T-helper 2 cell (primary cell): ENCODE measurements at regions not wholly inside any gene's neighbourhood (a gene's known extent, or its start where the extent isn't known, plus 50 kb on each side); places are given as distances from the start of the nearest gene placed in this dataset.
A peak's percentile ranks its signal among the peaks of the same experiment; 100 is the strongest.

ENCODE experiments used
- DNase-seq, 5 experiments: peaks; one replicate each; pipeline versions ENCODE4 v3.0.0 to v3.0.0-alpha.2; 2012 to 2022

DNA sequence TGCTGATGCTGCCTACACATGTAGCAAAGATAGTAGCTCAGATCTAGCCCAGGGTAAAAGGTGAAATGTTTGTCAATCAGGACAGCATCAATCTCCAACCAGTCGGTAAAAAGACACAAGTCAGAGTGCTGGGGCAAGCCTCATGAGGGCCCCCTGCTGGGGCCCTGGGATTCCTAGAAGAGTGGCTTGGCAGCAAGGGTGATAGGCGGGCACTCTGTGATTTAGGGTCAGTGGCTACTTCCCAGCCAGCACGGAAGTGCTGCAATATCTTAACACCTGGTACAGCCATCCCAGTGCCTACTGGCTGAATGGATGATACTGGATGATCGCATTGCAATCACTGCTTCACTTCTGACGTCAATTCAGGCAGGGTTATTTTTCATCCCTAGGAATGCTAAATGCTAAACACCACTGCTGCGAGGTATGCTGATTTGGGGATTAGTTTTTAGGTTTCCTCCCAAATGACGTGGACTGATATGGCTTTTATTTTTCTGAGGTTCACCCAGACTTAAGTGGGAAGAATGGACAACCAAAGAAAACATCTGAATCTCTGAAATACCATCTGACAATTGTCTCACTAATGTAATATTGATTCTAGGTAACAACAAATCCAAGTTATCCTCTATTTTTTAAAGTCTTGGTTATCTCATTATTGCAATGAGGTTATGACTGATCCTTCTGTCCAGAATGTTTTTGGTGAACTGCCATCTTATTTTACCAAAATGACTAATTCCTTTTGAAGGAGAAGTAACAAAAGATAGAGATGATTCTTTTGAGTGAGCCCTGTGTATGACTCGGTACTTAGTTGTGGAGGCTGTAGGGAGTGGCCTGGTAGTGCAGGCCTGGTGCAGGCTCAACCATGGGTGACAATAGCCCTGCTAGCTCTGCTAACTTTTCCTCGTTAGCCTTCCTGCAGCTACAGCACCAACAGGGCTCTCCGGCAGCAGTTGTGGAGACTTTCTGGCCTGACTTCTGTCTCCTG lies 432.5 kb downstream of the FGF9 start:
- DNase-seq, result no peak

DNA sequence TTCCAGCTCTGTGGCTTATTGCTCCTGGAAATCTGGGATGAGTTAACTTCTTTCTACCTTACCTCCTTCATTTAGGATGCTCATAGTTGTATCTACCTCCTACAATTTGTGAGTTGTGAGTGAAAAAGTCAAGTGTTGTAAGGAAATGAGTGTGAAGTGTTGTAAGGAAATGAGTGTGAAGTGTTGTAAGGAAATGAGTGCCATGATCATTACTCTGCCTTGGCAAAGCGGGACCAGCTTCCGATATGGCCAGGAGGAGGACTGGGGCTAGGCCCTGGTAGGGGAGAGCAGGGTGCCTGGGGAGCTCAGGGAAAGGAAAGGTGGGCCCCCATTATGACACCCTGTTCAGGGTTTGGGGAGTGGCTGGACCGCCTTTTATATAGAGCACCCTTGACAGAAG lies 435.2 kb downstream of the FGF9 start:
- no peak for DNase-seq

DNA sequence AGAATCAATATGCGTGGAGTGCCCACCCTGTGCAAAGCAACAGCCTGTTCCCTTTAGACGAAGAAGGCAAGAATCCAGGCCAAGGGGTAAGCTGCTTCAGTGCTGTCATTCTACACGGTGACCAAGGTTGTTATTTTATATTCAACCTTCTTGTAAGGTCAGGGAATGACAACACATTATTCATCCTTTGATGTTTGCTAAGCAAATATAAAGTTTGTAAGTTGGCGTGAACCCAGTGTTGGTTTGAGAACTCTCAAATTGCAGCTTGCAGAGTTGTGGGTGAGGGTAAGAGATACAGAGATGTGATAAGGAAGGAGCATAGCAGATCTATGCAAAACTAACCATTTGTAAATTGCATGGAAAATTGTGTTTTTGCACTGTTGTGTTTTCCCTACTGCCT lies 436.7 kb downstream of the FGF9 start:
- DNase-seq, result peak in 1 of 5 experiments; percentile 84

DNA sequence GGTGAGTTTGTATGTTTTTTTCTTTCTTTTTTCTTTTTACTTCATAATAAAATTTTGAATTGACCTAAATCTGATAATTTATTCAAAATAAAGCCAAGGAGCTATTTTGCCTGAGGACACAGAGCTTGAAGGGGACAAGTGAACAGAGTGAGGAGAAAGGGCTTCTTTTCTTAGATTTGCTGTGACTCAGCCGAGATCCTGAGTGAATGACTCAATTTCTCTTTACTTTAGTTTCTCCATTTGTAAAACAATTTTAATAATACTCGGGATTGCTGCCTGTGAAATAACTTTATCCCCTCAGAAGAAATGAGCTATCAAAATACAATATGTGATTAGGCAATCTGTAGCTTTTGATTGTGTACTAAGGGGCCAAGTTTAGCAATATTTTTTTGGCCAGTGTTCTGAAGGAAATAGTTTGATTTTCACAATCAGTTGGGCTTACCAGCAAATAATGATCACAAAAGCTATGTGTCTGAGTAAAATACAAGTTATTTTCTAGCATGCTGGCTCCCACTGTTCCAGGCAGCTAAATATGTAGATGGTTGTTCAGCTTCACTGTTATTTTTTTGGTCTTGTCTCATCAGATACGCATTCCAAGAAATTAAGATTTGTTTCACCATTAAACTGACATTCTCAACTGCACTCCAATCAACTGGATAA lies 437.5 kb downstream of the FGF9 start:
- DNase-seq, result no peak

DNA sequence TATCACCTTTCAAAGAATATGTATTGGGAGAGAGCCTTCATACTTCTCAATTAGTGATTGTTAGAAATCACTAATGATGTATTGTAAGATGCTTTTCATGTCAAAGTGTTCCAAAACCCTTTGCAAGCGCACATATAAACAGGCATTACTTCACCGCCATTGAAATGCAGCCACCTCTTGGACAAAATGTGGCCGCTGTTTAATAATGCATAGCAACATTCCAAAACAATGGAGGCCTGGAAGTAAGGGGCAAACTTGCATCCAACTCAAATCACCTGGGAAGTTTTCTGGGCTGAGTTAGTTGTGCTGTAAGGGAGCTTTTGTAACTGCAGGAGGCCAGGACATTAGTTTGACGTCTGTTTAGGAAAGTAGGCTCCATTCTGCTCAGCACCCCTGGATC lies 438.1 kb downstream of the FGF9 start:
- no peak for DNase-seq

DNA sequence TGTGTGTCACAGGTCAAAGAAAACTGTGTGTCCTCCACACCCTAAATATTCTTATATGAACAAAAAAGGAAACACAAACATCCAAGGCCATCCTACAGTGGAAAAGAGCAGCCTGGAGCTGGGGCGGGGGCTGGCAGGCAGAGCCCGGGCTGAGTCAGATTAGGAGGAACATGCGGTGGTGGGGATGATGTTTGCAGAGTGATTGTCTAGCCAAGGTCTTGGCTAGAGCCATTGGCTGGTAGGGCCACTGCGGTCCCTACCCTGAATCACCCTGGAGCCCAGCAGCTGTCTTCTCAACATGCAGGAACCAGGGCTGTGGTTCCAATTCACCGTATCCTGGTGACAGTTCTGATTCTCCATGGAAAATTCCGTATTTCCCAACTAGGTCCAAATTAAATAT lies 439.5 kb downstream of the FGF9 start:
- peak in 1 of 5 experiments; percentile 41 for DNase-seq

DNA sequence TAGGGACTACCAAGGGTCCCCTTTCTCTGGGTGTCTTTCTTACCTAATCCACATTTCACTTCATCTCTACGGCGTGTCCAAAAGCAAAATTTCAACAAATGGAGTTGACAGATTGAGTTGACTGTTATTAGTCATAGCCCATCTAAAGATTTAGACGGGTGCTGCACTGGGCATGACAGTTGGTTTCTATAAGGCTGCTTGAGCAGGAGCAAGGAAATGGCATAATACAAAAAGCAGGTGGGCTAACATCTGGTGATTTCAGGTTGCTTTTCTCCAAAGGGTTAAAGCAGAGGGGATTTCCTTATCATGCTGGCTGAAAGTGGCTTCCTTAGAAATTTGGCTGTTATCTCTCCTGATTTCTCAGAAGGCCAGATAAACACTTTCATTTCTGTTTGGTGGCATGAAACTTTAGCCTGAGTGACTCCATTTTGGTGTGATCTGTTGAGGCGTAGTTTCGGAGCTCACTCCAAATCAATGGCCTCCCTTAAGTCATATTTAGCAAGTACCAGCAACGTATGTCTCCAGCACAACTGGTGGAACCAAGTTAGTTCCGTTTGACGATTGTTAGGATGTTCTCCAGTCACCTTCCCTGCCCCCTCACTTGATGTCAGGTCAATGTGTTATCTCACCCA lies 440.4 kb downstream of the FGF9 start:
- DNase-seq, result peak in 1 of 5 experiments; percentile 69

DNA sequence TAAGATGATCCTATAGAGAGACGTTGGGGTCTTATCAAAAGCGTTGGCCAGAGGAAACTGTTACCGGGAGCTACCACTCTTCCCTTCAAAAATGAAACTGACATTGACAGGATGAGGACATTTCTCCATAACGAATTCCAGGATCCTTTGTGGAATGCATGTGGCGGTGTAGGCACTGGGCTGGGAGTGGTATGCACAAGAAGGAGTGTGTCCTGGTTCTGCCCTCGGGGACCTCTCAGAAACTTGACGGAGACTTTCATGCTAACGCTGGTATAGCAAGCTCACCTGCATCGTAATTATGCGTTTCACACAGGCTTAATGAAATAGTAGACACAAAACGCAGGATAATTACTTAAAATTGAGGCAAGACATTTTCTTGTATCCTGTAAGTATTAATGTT lies 441.1 kb downstream of the FGF9 start:
- DNase-seq, result no peak

DNA sequence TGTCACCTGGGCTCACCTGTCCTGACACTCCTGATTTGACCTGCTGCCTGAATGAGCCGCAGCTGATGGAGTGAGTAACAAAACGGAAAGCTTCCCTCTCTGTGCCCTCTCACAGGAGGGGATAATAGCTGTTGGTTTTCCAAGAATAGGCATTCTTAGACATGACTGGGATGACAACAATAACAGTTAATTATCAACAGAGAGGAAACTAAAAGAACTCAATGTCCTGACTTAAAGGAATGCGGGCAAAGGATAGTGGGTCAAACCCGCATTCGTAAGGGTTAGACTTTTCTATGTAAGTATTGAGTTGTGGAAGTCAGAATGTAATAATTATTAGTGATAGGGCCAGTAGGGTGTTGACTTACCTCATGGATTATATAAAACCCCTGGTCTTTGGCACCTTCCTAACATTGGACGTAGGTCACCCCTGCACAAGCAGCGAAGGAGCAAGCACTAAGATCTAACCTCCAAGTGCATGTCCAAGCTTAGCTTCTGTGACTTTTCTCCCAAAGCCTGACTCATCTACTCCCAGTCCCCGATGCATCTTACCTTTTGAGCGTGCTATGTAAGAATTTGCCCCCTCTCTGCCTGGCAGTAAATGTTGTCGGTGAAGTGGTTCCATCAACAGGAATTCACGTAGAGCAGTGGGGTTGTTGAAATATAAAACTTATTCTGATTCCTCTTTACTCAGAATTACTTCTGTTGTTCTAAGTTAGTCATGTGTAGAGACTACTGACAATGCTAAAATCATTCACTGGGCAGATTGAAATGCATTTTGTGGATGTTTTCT lies 442.3 kb downstream of the FGF9 start:
- no peak for DNase-seq

DNA sequence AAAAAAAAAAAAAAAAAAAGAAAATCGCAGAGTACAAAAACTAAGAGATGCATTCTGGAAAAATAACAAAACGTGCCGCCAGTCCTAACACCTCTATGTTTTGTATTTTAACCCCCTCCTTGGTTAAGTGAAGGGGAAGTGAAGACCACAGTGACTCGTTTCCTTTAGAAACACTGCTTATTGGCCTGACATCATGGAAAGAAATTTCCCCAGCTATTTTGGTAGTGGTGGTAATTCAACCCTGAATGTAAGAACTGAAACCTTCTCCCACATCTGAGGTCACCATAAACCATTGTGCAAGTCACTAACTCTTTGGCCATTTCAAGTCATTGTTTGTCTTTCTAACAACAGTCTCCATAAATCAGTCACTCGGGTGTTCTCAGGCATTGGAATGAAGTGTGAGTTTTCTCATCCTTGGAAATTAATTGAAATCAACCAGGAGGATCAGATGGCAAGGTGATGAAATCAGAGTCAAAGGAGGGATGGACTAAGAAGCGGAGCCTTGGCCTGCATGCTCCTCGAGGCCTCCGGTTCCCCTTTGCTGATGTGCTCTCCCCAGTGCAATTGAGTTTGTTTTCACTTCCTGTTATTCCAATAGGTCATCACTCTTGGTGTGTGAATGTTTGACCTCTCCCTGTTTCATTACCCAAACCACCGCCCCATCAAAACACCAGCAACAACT lies 443.9 kb downstream of the FGF9 start:
- DNase-seq, result peak in 2 of 5 experiments; percentile 82 to 94

DNA sequence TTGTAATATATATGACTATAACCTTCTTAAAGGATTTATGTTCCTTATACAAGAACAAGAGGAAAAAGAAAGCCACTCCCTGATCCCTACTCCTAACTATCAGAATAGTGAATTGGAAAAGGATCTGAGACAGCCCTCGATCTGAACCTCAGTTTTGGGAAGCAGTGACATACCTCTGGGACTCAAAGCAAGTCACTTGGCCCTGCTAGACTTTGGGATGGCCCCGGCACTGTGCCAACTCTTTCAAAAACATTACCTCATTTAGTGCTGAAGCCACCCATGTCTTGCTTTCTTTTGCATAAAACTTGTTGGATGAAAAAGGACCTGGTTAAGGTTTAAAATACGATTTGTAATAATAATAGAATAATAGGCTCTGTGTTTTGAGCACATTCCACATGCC lies 447.3 kb downstream of the FGF9 start:
- no peak for DNase-seq

DNA sequence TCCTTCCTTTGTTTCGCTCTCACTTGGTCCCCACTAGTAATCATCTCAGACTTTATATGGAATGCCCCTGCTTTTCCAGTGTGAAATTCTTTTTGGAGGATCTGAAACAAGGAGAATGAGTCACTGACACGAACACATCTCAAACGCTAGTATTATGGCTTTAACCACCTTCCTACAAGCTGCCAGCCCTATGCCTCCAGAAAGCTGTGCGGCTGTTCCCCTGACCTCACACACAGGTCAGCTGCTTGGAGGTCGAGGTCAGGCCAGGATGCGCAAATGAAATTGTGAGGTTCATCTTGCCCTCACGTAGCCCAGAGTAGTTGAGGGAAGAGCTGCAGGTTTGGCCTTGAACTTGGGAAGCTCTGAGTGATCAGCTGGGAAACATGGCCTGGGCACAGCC lies 449.8 kb downstream of the FGF9 start:
- DNase-seq, result no peak

DNA sequence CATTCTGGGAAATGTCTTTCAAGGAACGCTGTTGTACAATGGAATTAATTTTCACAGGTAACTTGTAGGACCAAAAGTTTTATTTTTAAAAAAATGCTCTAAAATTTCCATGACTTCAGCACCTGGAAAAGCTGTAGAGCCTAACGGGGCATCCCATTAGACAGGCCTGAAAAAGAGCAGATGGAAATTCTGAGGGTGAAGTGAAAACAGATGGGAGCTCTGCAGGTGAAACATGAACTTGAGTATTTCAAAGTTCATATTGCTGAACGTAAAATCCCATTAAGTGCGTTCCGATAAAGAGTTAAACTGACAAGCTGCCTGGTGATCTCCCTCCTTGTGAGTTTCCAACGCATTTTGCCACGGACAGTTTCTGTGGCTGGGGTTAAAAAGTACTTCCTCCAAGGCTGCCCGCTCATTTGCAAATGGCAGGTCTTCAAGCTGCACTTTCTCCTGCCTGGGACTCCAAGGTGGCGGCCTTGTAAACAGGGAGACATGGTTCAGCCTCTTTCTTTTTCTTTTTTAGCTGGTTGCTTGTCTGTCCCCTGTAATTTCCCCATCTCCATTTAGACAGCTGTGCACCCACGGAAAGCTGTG lies 450.4 kb downstream of the FGF9 start:
- DNase-seq, result no peak

DNA sequence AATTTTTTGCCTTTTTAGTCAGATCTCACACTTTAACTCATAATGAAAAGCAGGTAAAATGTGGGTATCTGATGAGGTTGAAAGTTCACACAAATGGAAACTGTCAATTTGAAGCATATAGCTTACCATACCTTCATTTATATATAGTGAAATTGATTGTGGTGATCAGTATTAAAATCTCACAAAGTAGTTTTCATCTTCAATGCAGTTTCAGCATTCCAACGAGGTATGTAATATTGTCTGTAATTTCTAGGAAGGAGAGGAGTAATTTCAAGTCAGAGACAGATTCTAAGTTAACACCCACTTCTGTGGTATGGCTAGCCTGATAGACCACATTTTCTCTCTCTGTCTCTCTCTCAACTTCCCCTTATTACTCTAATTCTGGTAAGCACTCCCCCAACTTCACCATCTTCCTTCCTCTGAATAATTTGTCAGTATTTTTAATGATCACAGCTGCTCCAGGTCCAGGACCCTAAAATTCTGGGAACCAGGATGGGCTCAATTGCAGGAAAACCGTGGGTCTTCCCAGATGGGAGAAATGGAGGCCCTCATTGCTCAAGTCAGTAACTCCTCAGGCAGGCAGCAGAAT lies 455.7 kb downstream of the FGF9 start:
- DNase-seq, result peak in 1 of 5 experiments; percentile 55

DNA sequence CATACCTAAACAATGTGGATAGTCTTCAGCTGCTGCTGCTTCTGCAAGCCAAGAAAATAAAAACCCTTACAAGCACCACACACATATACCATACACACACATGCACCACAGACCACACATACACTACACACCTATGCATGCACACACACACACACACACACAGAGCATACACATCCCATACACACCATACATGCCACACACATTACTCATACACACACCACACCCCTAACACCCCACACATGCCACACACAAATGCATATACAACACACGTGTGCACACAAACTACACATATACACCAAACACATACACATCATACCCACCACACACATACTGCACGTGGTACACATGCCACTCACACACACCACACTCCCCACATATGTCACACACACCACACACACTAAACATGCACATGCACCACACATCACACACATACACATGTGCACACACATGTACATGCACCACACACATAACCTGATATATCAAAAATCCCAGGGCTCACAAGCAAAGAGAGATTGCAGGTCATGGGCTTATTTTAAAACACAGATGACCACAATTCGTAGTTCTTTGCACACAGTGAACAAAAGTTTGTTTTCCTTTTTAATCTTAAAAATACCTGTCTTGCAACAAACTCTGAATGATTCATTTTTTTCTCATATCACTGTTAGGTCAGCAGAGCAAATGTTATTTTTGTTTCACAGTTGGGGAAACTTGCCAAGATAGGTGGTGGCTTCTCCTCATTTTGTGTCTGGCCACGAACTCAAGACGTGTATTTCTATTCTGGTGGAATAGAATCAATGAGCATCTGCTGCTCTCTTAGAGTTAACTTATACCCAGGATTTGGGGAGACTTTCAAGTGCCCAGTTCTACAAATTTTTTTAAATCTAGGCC lies 456.6 kb downstream of the FGF9 start:
- peak in 1 of 5 experiments; percentile 24 for DNase-seq

DNA sequence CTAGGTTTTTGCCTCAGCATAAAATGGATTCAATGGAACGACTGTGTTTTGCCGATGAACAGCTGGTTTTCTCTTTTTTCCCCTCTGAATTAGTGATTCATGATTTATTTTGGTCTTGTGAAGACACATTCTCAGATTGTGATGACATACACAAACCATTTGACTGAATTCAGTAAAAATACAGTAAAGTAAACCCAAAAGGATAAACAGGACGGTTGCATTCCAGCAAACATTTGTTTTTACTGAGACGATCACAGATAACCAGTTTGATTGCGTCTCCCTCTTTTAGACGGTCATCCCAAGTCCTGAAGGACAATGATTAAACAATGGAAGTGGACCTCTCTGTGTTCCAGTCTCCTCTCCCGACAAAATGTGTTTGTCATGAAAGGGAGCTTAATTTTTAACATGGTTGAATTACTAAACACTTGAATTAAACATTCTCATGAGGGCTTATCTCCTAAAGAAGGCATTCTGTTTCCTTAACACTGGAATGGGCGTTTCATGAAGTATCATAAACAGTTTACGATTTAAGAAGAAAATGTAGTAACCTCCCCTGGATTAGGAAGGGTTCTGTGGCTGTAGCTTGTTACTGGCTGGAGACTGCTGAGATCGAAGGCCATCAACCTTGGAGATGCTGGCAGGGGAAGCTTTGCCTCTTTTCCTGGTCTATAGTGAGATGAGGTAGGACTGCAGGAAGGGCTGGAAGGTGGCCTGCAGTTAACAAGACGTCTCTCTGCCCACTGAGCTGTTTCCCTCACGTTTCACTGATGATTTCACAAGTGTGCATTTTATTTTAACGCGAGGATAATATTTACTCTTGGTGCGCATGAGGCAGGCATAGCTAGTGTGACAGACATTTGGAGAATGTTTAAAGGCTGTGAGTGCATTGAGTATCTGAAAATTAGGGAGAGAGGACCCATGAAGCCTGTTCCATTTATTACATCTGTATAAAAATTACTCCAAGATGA lies 457.9 kb downstream of the FGF9 start:
- DNase-seq, result no peak

DNA sequence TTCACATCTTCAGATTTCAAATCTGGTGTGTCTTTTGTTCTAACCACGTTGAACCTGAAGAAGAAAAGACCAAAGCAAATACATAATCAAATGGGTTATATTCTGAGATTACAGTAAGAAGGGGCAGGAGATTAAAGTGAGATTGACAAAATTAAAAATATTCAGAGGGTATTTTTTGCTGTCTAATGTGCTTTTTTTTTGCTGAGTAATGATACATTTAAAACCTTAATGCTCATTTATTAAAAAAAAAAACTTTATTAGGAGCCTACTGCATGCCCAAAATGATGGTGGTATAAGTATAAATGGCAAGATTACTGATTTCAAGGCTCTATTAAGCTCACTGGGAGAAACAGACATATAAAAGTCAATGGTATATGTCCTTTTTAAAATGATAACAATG lies 459.4 kb downstream of the FGF9 start:
- no peak for DNase-seq

DNA sequence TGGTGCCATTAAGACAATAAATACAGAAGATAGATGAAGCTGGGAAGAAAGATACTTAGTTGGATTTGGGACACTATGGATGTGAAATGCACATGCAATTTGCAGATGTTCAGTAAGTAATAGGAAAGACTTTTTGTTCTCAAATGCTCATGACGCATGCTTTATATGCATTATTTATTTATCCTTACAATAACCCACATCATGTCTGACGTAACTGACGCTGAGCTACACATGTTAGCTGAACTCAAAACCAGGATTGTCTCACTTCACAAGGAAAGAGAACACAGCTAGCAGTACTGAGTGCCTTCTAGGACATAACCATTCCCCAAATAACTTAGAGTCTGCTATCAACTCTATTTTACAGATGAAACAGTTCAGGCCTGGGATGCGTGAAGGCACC lies 463.4 kb downstream of the FGF9 start:
- DNase-seq, result no peak

DNA sequence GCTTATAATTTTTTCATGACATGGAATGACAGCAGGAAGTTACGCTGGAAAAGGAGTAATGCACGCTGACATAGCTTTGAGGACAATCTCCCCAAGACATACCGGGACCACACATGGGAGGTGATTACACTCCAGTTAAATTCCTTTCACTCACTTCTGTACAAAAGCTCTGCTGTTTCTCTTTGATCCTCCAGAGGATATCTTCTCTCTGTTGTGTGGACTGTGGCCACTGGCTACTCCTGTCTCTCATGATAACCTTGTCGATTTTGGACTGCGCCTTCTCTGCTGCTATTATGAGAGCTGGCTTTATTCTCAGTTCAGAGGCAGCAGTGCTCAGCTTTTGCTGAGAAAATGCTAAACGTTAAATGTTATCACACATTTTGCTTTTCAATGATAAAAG lies 464.6 kb downstream of the FGF9 start:
- DNase-seq, result no peak
